ENCODE measurements at regions not wholly inside any gene's neighbourhood (a gene's known extent, or its start where the extent isn't known, plus 50 kb on each side); places are given as distances from the start of the nearest gene placed in this dataset.

DNA sequence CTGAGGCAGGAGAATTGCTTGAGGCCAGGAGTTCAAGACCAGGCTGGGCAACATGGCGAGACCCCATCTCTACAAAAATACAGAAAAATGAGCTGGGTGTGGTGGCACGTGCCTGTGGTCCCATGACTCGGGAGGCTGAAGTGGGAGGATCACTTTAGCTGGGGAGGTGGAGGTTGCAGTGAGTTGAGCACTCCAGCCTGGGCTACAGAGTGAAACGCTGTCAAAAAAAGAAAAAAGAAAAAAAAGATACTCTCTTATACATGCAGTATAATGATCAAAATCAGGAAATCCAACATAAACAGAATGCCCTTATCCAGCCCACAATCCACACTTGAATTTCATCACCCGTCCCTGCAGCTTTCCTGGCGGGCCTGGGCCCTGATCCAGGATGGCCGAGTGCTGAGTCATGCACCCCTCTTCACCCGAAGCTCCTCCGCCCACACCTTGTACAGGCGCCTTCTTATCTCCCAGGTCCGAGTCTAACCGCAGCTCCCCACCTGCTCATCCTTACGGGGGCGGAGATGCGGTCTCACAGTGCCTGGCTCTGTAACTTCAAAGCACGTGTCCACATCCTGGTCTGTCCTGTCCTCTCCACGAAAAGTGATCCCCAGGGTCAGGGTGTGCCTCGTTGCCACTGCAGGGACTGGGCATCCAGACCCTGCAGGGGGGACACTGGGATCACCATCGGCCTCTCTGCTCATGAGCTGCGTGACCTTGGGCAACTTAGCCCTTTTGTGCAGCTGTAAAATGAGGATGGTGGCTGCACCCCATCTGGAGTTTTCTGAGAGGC is 120.2 kb upstream of the SLC45A1 start:
- CTCF ChIA-PET = no interaction called here
- Histone ChIP-seq H3K4me1 (ENCODE audit: control insufficient read depth, insufficient read depth, low read length) (peaks cover 76% of the 10 kb centered on the region), H3K27ac (ENCODE audit: low read length) (peak overlapping the region; percentile 99), H3K27me3 (ENCODE audit: control insufficient read depth, insufficient read depth, low read length) (no peaks in the 10 kb centered on the region), H3K9me3 (ENCODE audit: control insufficient read depth, insufficient read depth, low read depth, low read length) (no peaks in the 10 kb centered on the region), H3K36me3 (ENCODE audit: control insufficient read depth, insufficient read depth, low read length) (no peaks in the 10 kb centered on the region), H3K4me3 (ENCODE audit: low read depth in 2 of 2, low read length in 2 of 2) (no peak overlapping the region)
- in situ Hi-C loops (cut with HindIII; ENCODE audit: low pct_unique_long_range_greater_than_20kb, low sequenced_read_pairs) = no loop called here
- DNase-seq (ENCODE audit: low read depth, low spot score) (peak; percentile 64), ATAC-seq (peak; percentile 55)
- no TSS peak for BruUV-seq (replicated peaks)
- intact Hi-C loops (cut with micrococcal nuclease; ENCODE audit: unreplicated experiment) = loop anchor here (10.0 kb wide), 1 partner anchor 173 kb away; the partner anchor contains the start of gene ERRFI1
- peak; percentile 81 for TF ChIP-seq TCF7L2 (IDR thresholded peaks at IDR 0.05; ENCODE audit: low read depth, low read length)
- TF ChIP-seq, protein P1, sequence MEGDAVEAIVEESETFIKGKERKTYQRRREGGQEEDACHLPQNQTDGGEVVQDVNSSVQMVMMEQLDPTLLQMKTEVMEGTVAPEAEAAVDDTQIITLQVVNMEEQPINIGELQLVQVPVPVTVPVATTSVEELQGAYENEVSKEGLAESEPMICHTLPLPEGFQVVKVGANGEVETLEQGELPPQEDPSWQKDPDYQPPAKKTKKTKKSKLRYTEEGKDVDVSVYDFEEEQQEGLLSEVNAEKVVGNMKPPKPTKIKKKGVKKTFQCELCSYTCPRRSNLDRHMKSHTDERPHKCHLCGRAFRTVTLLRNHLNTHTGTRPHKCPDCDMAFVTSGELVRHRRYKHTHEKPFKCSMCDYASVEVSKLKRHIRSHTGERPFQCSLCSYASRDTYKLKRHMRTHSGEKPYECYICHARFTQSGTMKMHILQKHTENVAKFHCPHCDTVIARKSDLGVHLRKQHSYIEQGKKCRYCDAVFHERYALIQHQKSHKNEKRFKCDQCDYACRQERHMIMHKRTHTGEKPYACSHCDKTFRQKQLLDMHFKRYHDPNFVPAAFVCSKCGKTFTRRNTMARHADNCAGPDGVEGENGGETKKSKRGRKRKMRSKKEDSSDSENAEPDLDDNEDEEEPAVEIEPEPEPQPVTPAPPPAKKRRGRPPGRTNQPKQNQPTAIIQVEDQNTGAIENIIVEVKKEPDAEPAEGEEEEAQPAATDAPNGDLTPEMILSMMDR (IDR thresholded peaks at IDR 0.05) = no peak
- peak; percentile 65; the same call in 1 of the 2 replicates for TF ChIP-seq POLR2AphosphoS5 (IDR thresholded peaks at IDR 0.05; ENCODE audit: low read depth, low read length)
- TF ChIP-seq, protein P2, sequence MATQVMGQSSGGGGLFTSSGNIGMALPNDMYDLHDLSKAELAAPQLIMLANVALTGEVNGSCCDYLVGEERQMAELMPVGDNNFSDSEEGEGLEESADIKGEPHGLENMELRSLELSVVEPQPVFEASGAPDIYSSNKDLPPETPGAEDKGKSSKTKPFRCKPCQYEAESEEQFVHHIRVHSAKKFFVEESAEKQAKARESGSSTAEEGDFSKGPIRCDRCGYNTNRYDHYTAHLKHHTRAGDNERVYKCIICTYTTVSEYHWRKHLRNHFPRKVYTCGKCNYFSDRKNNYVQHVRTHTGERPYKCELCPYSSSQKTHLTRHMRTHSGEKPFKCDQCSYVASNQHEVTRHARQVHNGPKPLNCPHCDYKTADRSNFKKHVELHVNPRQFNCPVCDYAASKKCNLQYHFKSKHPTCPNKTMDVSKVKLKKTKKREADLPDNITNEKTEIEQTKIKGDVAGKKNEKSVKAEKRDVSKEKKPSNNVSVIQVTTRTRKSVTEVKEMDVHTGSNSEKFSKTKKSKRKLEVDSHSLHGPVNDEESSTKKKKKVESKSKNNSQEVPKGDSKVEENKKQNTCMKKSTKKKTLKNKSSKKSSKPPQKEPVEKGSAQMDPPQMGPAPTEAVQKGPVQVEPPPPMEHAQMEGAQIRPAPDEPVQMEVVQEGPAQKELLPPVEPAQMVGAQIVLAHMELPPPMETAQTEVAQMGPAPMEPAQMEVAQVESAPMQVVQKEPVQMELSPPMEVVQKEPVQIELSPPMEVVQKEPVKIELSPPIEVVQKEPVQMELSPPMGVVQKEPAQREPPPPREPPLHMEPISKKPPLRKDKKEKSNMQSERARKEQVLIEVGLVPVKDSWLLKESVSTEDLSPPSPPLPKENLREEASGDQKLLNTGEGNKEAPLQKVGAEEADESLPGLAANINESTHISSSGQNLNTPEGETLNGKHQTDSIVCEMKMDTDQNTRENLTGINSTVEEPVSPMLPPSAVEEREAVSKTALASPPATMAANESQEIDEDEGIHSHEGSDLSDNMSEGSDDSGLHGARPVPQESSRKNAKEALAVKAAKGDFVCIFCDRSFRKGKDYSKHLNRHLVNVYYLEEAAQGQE (IDR thresholded peaks at IDR 0.05; ENCODE audit: insufficient read depth in 1 of 2, low read depth in 2 of 2, low read length in 1 of 2) = no peak
- TF ChIP-seq SIN3A (IDR thresholded peaks at IDR 0.05; ENCODE audit: borderline replicate concordance, insufficient read depth, low read depth, low read length) = no peak
- POLR2A ChIA-PET = interaction anchor here (0.5 kb wide), 2 partner anchors 49 to 60 kb away, joined by 3 read pairs; no protein-coding TSS in a partner anchor

DNA sequence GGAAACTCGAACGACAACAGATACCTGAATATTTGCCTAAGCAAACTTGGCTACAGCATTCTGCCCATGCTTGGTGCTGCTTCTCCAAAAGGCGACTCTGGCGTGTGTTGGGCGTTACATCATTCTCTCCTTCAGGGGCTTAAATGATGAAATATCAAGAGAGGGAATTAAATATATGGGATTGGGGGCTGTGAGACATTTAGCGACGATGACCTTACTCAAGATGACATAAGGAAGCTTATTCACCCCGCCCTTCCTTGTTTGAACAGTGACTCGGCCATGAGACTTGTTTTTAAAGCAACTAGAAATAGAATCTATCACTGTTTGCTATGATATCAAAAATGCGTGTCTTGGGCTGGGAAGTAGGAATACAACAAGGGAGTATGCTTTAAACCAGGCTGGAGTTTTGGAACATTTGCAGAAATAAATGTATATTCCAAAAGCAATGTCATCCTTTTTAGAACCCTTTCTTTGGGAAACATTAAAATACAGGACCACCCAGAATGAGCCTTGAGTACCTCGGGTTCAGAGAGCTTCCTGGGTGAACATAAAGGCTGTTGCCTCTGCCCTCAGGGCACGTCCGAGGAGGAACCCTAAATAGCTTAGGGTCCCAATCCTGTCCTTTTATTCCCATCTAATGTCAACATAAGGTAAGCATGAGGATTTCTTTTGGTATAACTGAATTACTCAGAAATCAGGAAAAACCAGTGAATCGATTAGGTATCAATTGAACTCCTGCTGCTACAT is 123.3 kb upstream of the SLC45A1 start:
- Histone ChIP-seq H3K27ac (ENCODE audit: low read length) (peak overlapping the region; percentile 99), H3K4me3 (ENCODE audit: low read depth in 2 of 2, low read length in 2 of 2) (no peak overlapping the region), H3K4me1 (ENCODE audit: control insufficient read depth, insufficient read depth, low read length) (peaks cover 54% of the 10 kb centered on the region), H3K36me3 (ENCODE audit: control insufficient read depth, insufficient read depth, low read length) (no peaks in the 10 kb centered on the region), H3K27me3 (ENCODE audit: control insufficient read depth, insufficient read depth, low read length) (no peaks in the 10 kb centered on the region), H3K9me3 (ENCODE audit: control insufficient read depth, insufficient read depth, low read depth, low read length) (no peaks in the 10 kb centered on the region)
- intact Hi-C loops (cut with micrococcal nuclease; ENCODE audit: unreplicated experiment) (loop anchor here (10.0 kb wide), 1 partner anchor 170 kb away; the partner anchor contains the start of gene ERRFI1), in situ Hi-C loops (cut with HindIII; ENCODE audit: low pct_unique_long_range_greater_than_20kb, low sequenced_read_pairs) (no loop called here)
- TF ChIP-seq SIN3A (IDR thresholded peaks at IDR 0.05; ENCODE audit: borderline replicate concordance, insufficient read depth, low read depth, low read length) (no peak), POLR2AphosphoS5 (IDR thresholded peaks at IDR 0.05; ENCODE audit: low read depth, low read length) (peak; percentile 83)
- TF ChIP-seq, protein P1 (IDR thresholded peaks at IDR 0.05) = no peak
- TF ChIP-seq, protein P2 (IDR thresholded peaks at IDR 0.05; ENCODE audit: insufficient read depth in 1 of 2, low read depth in 2 of 2, low read length in 1 of 2) = no peak
- DNase-seq (ENCODE audit: low read depth, low spot score) (peak; percentile 95), ATAC-seq (peak; percentile 78)
- CTCF ChIA-PET = no interaction called here
- no TSS peak for BruUV-seq (replicated peaks)
- POLR2A ChIA-PET = interaction anchor here (0.6 to 1.0 kb wide), 4 partner anchors 41 to 683 kb away, joined by 3 to 5 read pairs (median 4); no protein-coding TSS in a partner anchor
